Thoracic aorta (tissue), 2 donors: ENCODE measurements at regions not wholly inside any gene's neighbourhood (a gene's known extent, or its start where the extent isn't known, plus 50 kb on each side); places are given as distances from the start of the nearest gene placed in this dataset.

Experiments used
- ATAC-seq: fragments of 150-250 bp; one replicate; pipeline ENCODE4 v1.8.0; 2017; ENCODE audit warnings: low read depth; ENCODE audit not compliant: insufficient number of reproducible peaks, low FRiP score
- DNase-seq: peaks from one replicate; pipeline ENCODE4 v3.0.0-alpha.2; 2020; ENCODE audit warnings: low spot score
- H3K27ac ChIP-seq, 2 donors: fragments of 200-600 bp; sonication (generic); 1 replicate in 1 of 2; 2 replicates in 1 of 2; pipeline ENCODE4 v1.5.1; 2016; ENCODE audit warnings: mild to moderate bottlenecking in 2 of 2, moderate library complexity in 2 of 2
- H3K27me3 ChIP-seq: fragments of 200-600 bp; sonication (generic); replicated peaks from 2 replicates; pipeline ENCODE4 v1.6.0; 2016; ENCODE audit warnings: mild to moderate bottlenecking; ENCODE audit not compliant: insufficient read depth
- H3K36me3 ChIP-seq: fragments of 200-600 bp; sonication (generic); one replicate; pipeline ENCODE4 v1.5.1; 2016
- H3K4me1 ChIP-seq, 2 donors: fragments of 200-600 bp; sonication (generic); 1 replicate in 1 of 2; 2 replicates in 1 of 2; pipeline versions ENCODE4 v1.5.1 to v1.6.0; 2016; ENCODE audit warnings: low read depth in 2 of 2, mild to moderate bottlenecking in 1 of 2; ENCODE audit not compliant: control insufficient read depth in 1 of 2
- H3K4me3 ChIP-seq: fragments of 200-600 bp; sonication (generic); 2 replicates; pipeline ENCODE4 v1.5.1; 2016; ENCODE audit warnings: mild to moderate bottlenecking
- H3K9me3 ChIP-seq: fragments of 200-600 bp; sonication (generic); 2 replicates; pipeline ENCODE4 v1.5.1; 2016
- CTCF ChIP-seq: fragments of 200-600 bp; sonication (generic); IDR thresholded peaks from one replicate; pipeline ENCODE4 v1.5.1; 2019; ENCODE audit warnings: antibody characterized with exemption

DNA sequence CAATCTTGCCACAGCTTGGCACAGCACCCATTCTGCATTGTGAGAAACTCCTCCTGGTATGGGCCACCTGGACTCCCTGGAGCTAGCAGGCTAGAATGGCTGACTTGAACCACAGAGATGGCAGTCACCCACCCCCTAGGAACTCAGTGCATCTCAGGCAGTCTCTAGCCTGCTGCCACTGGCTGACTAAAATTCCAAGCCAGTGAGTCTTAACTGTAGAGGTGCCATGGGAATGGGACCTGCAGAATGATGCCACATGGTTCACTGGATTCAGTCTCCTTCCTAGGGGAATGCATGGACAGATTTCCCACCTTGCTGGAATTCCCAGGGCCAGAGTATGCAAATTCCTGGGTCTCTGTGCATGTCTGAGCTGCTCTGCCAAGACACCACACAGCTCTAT, 382.9 kb downstream of the MAN2A1 start:
- Histone ChIP-seq H3K27me3 (no peaks in the 10 kb centered on the region), H3K4me3 (no peak overlapping the region), H3K27ac (no peak overlapping the region), H3K36me3 (no peaks in the 10 kb centered on the region), H3K9me3 (peaks cover 4% of the 10 kb centered on the region), H3K4me1 (no peaks in the 10 kb centered on the region)
- DNase-seq: no peak
- no peak for TF ChIP-seq CTCF
- no peak for ATAC-seq

DNA sequence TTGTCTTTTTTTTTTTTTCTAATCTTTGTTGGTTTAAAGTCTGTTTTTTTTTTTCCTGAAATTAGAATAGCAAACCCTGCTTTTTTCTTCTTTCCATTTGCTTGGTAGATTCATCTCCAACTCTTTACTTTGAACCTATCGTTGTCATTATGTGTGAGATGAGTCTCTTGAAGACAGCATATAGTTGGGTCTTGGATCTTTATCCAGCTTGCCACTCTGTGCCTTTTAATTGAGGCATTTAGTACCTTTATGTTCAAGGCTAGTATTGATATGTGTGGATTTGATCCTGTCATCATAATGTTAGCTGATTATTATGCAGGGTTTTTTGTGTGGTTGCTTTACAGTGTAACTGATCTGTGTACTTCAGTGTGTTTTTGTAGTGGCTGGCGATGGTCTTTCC, 383.8 kb downstream of the MAN2A1 start:
- DNase-seq (no peak), ATAC-seq (no peak)
- peaks cover 4% of the 10 kb centered on the region for H3K9me3 ChIP-seq
- H3K4me1 ChIP-seq: no peaks in the 10 kb centered on the region
- TF ChIP-seq CTCF: no peak
- H3K27ac ChIP-seq: no peak overlapping the region
- no peak overlapping the region for H3K4me3 ChIP-seq
- no peaks in the 10 kb centered on the region for H3K27me3 ChIP-seq
- H3K36me3 ChIP-seq: no peaks in the 10 kb centered on the region

DNA sequence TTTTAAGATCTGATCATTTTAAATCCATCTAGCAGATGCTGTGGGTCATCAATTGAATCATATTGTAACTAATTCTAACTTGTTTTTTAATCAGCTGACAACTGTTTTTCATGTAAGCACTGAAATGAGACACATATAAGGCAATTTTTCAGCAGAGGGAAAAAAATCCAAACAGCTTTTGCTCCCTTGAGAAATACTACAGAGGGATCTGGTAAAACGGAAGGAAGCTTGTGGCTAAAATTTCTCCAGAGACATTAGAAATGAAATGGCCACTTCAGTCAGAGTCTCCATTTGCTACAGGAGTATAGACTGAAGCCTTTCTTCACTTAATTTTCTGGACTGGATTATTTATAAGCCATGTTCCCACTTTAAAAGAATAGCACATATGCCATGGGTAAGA, 385.9 kb downstream of the MAN2A1 start:
- H3K4me1 ChIP-seq: no peaks in the 10 kb centered on the region
- peaks cover 4% of the 10 kb centered on the region for H3K9me3 ChIP-seq
- no peak for TF ChIP-seq CTCF
- no peak overlapping the region for H3K4me3 ChIP-seq
- ATAC-seq (no peak), DNase-seq (no peak)
- no peak overlapping the region for H3K27ac ChIP-seq
- H3K27me3 ChIP-seq: no peaks in the 10 kb centered on the region
- H3K36me3 ChIP-seq: no peaks in the 10 kb centered on the region

GRCh38 chr5:110077147-110077546, 387.4 kb downstream of the MAN2A1 start:
- ATAC-seq (no peak), DNase-seq (no peak)
- H3K9me3 ChIP-seq: peaks cover 4% of the 10 kb centered on the region
- no peaks in the 10 kb centered on the region for H3K36me3 ChIP-seq
- H3K27me3 ChIP-seq: no peaks in the 10 kb centered on the region
- H3K27ac ChIP-seq: no peak overlapping the region
- no peaks in the 10 kb centered on the region for H3K4me1 ChIP-seq
- TF ChIP-seq CTCF: no peak
- no peak overlapping the region for H3K4me3 ChIP-seq

DNA sequence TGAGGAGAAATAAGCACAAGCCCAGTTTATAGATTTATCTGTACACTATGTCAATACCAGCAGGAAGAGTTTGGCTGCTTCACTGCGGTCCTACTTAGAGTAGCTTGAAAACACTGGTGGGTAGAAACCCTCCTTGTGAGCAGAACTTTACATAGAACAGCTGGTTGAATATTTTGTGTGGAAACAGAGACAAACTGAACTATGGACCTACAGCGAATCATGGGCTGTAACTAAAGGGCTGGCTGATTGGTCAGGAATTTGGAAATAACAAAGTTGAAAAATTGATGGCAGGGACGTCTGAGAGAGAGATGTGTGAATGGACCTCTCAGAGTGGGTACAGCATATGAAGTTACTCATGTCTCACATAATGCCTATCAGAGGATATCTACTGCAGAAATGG, 392.5 kb downstream of the MAN2A1 start:
- DNase-seq: no peak
- Histone ChIP-seq H3K27ac (no peak overlapping the region), H3K9me3 (no peaks in the 10 kb centered on the region), H3K27me3 (no peaks in the 10 kb centered on the region), H3K4me1 (peaks cover 10 to 27% of the 10 kb centered on the region in 2 donors), H3K36me3 (no peaks in the 10 kb centered on the region), H3K4me3 (no peak overlapping the region)
- ATAC-seq: no peak
- no peak for TF ChIP-seq CTCF
